BE2C (cell line): ENCODE measurements at regions not wholly inside any gene's neighbourhood (a gene's known extent, or its start where the extent isn't known, plus 50 kb on each side); places are given as distances from the start of the nearest gene placed in this dataset.

Experiments used
- DNase-seq: peaks from one replicate; pipeline ENCODE4 v3.0.0-alpha.2; 2020
- H3K27me3 ChIP-seq: fragments of 250-450 bp; sonication (Bioruptor Pico); 2 replicates; pipeline ENCODE4 v1.5.1; 2020; ENCODE audit warnings: mild to moderate bottlenecking
- H3K36me3 ChIP-seq: fragments of 250-450 bp; sonication (Bioruptor Pico); 2 replicates; pipeline ENCODE4 v1.5.1; 2020; ENCODE audit warnings: mild to moderate bottlenecking
- H3K4me1 ChIP-seq: fragments of 250-450 bp; sonication (Bioruptor Pico); 2 replicates; pipeline ENCODE4 v1.5.1; 2020
- H3K4me3 ChIP-seq: 2 replicates; pipeline ENCODE4 v1.5.1; 2011; ENCODE audit warnings: low read depth, low read length
- H3K9me3 ChIP-seq: fragments of 250-450 bp; sonication (Bioruptor Pico); 2 replicates; pipeline ENCODE4 v1.5.1; 2020
- CTCF ChIP-seq: IDR thresholded peaks from 2 replicates; pipeline ENCODE4 v1.5.1; 2012; ENCODE audit warnings: mild to moderate bottlenecking, low read depth, low read length

DNA sequence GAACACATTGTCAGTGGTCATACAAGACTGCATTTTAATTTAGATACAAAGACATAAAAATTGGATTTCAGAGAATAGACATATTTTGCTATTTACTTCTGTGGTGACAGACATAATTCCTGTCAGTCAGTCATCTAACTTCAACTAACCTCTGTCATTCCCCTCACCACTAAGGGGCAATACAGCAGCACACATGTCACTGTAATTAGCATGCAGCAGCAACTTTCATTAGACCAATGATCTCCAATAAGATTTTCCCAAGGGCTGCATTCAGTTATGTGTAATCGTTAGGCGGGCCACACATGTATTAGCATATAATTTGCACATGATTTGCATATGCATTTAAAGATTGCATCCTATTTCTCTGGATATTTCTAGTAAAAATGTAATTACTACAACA lies 624.5 kb downstream of the NR4A2 start:
- Histone ChIP-seq H3K4me1 (no peaks in the 10 kb centered on the region), H3K4me3 (no peak overlapping the region), H3K9me3 (no peaks in the 10 kb centered on the region), H3K36me3 (no peaks in the 10 kb centered on the region), H3K27me3 (no peaks in the 10 kb centered on the region)
- DNase-seq: no peak
- no peak for TF ChIP-seq CTCF

- Histone ChIP-seq H3K4me1 (no peaks in the 10 kb centered on the region), H3K36me3 (no peaks in the 10 kb centered on the region), H3K9me3 (no peaks in the 10 kb centered on the region), H3K4me3 (no peak overlapping the region), H3K27me3 (no peaks in the 10 kb centered on the region)
- no peak for DNase-seq
- no peak for TF ChIP-seq CTCF
Measured at GRCh38 chr2:155703917-155704316, 628.6 kb downstream of the NR4A2 start.

- TF ChIP-seq CTCF: no peak
- no peak for DNase-seq
- H3K4me3 ChIP-seq: no peak overlapping the region
Measured at GRCh38 chr2:155703048-155703447, 629.5 kb downstream of the NR4A2 start.

GRCh38 chr2:155701721-155702120 lies 630.8 kb downstream of the NR4A2 start:
- Histone ChIP-seq H3K27me3 (no peaks in the 10 kb centered on the region), H3K4me3 (no peak overlapping the region), H3K4me1 (no peaks in the 10 kb centered on the region), H3K9me3 (no peaks in the 10 kb centered on the region), H3K36me3 (no peaks in the 10 kb centered on the region)
- DNase-seq: no peak
- TF ChIP-seq CTCF: no peak

More at GRCh38 chr2:155703048-155703447, 629.5 kb downstream of the NR4A2 start:
- no peaks in the 10 kb centered on the region for H3K36me3 ChIP-seq
- H3K27me3 ChIP-seq: no peaks in the 10 kb centered on the region
- H3K4me1 ChIP-seq: no peaks in the 10 kb centered on the region
- no peaks in the 10 kb centered on the region for H3K9me3 ChIP-seq

DNA sequence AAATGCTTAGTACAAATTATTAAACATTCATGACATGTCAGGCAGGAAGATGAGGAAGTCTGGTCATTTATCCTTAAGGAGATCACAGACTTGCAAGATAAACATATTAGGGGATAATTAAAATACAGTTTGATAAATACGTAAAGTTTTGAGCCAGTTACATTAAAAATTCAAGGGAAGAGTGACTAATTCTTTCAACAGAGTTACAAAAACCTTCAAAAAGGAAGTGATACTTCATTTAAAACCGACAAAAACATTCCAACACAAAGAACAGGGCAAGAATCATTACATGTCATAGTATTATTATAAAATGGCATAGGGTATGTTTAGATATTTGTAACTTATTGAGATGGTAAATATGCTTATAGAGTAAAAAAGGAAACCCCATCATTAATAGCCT lies 636.0 kb downstream of the NR4A2 start:
- H3K4me3 ChIP-seq: no peak overlapping the region
- no peak for DNase-seq
- no peak for TF ChIP-seq CTCF
- no peaks in the 10 kb centered on the region for H3K4me1 ChIP-seq
- H3K36me3 ChIP-seq: no peaks in the 10 kb centered on the region
- H3K27me3 ChIP-seq: no peaks in the 10 kb centered on the region
- H3K9me3 ChIP-seq: no peaks in the 10 kb centered on the region

GRCh38 chr2:155695505-155695904 lies 637.0 kb downstream of the NR4A2 start:
- H3K9me3 ChIP-seq: no peaks in the 10 kb centered on the region
- no peaks in the 10 kb centered on the region for H3K27me3 ChIP-seq
- no peaks in the 10 kb centered on the region for H3K4me1 ChIP-seq
- no peak overlapping the region for H3K4me3 ChIP-seq
- no peak for DNase-seq
- H3K36me3 ChIP-seq: no peaks in the 10 kb centered on the region
- TF ChIP-seq CTCF: no peak
